Astrocyte (in vitro differentiated cells and primary cell): ENCODE measurements at regions not wholly inside any gene's neighbourhood (a gene's known extent, or its start where the extent isn't known, plus 50 kb on each side); places are given as distances from the start of the nearest gene placed in this dataset.

Experiments
- EZH2 ChIP-seq: IDR thresholded peaks from 2 replicates; pipeline ENCODE4 v1.6.1; 2012; ENCODE audit warnings: mild to moderate bottlenecking, low read length, inconsistent platforms; ENCODE audit not compliant: insufficient read depth
- TF ChIP-seq, protein P1 (sequence below): IDR thresholded peaks from 2 replicates; pipeline ENCODE4 v1.5.1; 2011; ENCODE audit warnings: low read depth, mild to moderate bottlenecking, inconsistent platforms, low read length, moderate library complexity; ENCODE audit not compliant: insufficient read depth

DNA sequence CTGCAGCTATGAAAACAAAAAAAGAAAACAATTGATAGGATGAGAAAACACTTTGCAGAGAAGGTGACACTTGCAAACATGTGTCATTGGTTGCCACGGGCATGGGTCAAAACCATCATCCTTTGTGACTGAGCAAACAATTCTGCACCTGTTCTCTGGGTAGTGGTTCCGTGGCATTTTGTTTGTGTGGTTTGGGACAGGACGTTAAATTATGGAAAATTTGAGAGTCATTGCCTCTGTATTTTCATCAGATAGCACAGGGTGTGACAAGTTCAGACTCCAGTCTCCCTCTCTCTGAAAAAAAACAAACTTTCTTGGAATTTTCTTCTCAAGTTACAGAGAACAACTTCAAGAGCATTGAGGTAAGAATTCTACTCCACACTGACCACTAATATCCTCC lies 113.4 kb upstream of the HMHB1 start:
- TF ChIP-seq, protein P1, sequence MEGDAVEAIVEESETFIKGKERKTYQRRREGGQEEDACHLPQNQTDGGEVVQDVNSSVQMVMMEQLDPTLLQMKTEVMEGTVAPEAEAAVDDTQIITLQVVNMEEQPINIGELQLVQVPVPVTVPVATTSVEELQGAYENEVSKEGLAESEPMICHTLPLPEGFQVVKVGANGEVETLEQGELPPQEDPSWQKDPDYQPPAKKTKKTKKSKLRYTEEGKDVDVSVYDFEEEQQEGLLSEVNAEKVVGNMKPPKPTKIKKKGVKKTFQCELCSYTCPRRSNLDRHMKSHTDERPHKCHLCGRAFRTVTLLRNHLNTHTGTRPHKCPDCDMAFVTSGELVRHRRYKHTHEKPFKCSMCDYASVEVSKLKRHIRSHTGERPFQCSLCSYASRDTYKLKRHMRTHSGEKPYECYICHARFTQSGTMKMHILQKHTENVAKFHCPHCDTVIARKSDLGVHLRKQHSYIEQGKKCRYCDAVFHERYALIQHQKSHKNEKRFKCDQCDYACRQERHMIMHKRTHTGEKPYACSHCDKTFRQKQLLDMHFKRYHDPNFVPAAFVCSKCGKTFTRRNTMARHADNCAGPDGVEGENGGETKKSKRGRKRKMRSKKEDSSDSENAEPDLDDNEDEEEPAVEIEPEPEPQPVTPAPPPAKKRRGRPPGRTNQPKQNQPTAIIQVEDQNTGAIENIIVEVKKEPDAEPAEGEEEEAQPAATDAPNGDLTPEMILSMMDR: no peak
- no peak for TF ChIP-seq EZH2
